Activated CD4-positive, CD25-positive, alpha-beta regulatory T cell (primary cell): ENCODE measurements at regions not wholly inside any gene's neighbourhood (a gene's known extent, or its start where the extent isn't known, plus 50 kb on each side); places are given as distances from the start of the nearest gene placed in this dataset.
"Not testable (repeated sequence)": the region's sequence is repeated elsewhere in the genome, so short reads cannot be mapped to it uniquely, and the experiment has no call there.

Experiments used
- DNase-seq, 4 experiments: peaks; one replicate each; lab custom pipeline; 2025; lab: John Stamatoyannopoulos, UW

DNA sequence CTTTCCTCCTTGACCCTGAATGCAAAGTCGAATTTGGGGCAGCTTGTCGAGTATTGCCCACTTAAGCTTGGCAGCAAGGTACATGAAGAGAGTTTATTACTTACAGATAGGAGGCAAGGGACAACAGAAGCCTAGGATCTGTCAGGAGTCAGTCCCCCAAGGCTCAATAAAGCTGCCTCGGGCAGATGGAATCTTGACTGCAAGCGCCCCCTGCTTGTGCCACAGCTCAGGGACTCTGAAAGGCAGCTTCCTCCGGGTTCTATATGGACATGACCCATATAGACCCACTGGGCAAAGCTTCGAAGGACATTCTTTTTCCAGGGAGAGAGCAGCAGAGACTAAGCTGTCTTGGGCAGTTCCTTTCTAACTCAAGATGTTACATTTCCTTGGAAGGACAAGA, 971.5 kb downstream of the EFNA5 start:
- DNase-seq = no peak

DNA sequence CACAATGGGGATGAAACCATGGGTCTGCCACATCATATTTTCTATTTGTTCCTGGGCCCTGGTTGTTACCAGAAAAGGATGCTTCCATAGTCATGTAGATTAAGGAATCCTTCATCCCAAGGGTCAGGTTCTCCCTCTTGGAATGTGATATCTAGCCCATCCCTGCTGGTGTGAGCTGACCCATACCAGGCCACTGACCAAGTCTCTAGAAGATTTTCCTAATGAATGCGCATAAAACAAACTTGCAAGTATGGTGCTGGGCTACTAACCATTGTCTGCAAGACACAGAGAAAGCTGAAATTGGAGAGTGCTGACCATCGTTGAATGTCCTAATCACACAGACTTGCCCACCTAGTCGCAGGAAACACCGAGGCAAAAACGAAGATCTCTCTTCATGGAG, 972.6 kb downstream of the EFNA5 start:
- no peak for DNase-seq

DNA sequence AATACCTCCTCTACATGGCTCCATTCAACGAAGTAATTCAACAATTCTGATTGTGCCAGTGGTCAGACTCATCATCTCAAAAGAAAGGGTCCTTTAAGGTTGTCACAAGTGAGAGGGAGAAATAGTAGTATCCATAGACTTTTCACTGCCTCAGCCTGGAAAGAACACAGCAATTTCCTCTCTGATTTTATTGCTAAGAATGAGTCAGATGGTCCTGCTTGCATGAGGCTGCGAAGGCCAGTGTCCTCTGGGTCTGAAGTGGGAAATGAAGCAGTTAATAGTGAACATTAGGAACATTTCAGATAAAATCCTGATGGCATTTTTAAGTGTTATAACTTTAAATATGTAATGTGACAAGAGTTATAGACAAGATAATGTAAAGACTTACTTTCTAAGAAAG, 979.0 kb downstream of the EFNA5 start:
- DNase-seq = no peak

DNA sequence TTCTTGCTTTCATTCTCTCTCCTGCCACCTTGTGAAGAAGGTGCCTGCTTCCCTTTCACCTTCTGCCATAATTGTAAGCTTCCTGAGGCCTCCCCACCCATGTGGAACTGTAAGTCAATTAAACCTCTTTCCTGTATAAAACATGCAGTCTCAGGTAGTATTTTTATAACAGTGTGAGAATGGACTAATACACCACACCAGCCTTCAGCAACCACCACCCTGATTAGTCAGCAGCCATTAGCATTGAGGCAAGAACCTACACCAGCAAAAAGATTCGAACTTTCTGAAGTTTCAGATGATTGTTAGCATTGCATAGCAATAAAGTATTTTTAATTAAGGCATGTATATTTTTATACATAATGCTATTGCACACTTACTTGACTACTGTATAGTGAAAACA, 980.2 kb downstream of the EFNA5 start:
- DNase-seq = no peak

DNA sequence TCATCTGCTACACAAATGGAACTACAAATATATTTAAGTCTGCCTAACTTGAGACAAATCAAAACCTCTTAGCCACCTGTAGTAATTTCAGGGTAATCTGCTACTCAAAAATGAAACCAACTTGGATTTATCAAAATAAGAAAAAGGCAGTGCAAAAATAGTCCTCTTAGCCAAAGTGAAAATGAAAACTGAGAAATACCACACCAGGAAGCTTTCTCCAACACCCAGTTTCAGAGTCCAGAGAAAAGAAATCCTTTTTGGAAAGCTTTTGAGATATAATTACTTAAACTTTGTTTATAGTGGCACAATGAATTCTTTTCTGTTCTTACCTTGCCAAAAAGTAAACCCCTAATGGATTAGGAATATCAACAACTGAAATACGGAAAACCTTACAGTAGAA, 990.4 kb downstream of the EFNA5 start:
- no peak for DNase-seq

DNA sequence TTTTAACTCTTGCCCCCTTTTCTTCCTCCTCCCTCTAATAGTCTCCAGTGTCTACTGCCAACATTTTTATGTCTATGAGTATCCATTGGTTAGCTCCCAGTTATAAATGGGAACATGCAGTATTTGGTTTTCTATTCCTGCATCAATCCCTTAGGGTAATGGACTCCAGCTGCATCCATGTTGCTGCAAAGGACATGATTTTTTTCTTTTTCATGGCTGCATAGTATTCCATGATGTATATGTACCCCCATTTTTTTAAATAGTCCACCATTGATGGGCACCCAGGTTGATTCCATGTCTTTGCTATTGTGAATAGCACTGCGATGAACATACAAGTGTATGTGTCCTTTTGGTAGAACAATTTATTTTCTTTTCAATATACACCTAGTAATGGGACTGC, 993.7 kb downstream of the EFNA5 start:
- no peak for DNase-seq

DNA sequence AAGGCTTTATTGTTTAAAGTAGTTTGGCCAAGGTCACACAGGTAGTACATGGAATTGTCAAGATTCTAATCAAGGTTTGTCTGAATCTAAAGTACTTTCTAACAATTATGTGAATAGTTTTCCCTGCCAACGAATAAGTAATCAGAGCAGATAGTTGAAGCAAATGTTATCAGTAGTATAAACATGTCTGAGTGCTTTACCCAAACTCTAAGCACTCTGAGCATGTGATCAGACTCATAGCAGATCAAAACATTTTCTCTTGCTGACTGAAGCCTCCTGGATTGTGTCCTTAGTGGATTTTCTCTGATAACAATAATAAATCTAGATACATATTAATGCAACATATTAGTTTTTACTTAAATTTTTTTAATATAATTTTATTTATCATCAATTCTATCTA, 995.0 kb downstream of the EFNA5 start:
- no peak for DNase-seq

DNA sequence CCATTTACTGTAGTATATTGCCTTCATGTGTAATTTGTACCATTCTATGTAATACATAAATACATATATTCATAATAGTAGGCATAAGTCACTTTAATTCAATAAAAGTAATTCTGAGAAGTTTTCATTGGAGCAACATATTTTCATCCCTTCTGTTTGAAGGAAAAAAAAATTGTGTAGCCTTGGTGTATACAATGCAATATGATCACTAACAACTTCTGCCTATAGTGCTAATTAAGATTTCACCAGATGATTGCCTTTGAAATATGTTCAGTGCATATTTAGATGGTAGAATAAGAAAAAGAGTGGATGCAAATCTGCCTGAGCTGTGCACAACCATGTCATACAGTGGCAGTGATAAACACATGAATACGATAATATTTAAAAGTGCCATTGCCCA, 996.8 kb downstream of the EFNA5 start:
- no peak for DNase-seq

DNA sequence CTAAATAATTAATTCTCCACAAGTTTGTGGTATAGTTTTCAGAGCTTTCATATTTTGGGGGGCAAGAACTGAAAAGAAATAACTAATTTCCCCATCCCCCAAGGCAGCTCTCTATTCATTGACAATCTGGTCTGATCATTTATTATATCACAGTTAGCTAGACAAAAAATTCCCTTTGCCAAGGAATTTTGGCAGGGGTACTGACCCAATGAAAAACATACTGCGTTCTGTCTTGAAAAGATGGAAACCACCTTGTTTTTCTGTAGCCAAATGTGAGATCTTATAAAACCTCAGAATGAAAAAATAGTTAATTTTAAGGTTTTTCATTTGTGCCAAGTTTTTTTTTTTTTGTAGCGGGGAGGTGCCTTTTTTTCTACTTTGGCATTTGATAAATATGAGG, 1008.9 kb downstream of the EFNA5 start:
- DNase-seq = no peak

DNA sequence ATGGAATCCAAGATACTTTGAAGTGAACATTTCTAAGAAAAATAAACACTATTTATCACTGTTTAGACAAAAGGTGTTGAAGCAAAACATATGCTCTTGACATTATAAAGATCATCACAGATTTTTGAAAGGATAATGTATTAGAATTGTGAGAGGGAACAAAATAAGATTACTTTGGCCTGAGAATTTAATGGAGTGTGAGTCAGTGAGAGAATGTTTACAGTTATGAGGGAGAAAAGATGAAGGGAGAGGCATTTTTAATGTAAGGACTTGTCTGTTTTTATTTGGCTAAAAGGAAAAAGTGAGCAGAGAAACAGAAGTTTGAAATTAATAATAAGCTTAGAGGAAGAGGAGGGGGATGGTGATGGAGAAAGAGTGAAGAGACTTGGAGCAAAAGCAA, 1010.1 kb downstream of the EFNA5 start:
- no peak for DNase-seq

DNA sequence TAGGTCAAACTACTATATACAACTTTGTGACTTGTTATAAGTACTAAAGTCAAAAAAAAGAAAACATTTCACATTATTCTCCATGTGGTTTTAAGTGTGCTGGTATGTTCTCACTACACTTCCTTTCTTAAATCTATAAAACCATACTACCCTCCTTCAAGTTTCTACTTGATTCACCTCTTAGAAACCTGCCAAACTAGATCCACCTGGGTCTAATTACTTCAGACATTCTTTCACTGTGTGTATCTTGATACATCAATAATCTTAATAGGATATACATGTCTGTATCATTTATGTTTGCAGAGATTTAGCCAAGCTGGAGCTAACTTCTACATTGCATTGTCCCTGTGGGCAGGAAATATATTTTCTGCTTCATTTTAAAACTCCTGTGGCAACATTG, 1012.6 kb downstream of the EFNA5 start:
- DNase-seq = no peak

DNA sequence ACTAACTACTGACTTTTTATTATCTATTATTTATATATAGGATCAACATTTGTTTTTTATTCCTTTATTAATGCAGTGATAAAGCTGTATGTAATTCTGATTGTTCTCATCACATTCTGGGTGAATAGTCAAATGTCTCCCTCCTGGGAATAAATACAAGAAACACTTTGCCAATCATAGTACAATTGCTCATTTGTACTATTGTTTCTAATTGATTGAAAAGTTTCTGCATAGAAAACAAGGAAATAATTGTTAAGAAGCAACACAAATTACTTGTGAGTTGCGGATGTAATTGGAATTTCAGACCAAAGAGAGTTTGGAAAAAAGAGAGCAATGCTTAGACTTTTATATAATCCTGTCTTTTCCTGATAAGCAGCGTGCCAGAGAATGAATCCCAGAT, 1013.9 kb downstream of the EFNA5 start:
- no peak for DNase-seq

DNA sequence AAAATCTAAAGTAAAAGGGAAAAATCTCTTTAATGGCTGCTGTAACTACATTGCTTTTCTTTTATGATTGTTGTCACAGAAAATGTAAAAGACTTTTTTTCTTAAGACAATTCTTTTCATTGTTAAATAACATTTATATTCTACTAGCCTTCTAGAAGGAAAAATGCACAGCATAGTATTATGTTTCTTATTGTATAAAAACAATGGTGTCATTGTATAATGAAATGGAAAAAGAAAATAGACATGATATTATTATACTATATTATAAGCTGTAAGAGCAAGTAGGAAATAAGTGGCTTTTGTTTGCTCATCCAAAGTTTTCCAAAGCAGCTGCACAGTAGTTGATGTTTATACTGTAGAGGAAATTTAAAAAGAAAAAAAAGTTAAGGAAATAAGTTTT, 1021.7 kb downstream of the EFNA5 start:
- no peak for DNase-seq

DNA sequence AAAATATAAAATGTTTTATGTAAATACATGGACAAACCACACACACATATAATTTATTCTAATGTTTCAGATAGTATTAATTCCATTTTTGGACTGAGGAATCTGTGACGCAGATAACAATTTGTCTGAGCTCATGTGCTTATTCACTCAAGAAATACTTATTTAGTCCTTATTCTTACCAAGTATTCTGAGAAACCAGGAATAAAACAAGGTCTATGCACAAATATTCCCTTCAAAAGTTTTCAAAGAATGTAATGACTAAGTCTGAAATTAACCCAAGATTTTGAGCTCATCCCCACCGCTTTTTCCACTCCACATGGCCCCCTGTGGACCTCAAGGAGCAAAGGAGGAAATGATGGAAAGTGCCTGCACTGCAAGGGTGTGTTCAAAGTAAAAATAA, 1022.3 kb downstream of the EFNA5 start:
- no peak for DNase-seq

DNA sequence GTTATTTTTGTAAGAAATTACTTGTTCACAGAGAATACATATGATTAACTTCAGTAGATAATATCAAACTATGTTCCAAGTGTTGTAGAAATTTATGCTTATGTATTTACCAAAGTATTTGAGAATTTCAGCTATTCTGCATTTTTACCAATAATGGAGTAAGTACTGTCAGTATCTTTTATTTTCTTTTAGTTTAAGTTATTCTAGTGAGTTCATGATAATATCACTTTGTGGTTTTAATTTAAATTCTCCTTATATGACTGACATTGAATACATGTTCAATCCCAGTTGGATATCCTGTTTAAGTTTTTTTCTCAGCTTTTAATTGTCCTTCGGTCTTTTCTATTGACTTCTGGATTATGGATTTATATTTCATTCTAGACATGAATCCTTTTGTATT, 1024.6 kb downstream of the EFNA5 start:
- DNase-seq = no peak

DNA sequence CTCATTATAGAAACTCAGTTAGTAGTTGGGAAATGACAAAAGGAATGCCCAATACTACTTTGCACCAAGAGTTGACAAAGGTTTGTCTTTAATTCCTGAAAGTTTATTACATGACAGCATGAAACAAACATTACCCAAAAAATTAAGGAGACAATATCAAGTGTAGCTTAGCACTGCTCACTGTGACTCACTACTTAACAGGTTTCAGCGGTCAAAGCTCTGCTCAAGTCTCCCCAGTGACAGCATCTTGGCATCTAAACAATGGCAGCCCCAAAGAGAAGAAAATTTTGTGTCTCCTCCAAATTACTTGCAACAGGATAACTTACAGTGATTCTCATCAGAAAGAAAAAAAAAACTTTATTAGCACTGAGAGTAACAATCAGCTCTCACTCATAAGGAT, 1030.2 kb downstream of the EFNA5 start:
- no peak for DNase-seq

DNA sequence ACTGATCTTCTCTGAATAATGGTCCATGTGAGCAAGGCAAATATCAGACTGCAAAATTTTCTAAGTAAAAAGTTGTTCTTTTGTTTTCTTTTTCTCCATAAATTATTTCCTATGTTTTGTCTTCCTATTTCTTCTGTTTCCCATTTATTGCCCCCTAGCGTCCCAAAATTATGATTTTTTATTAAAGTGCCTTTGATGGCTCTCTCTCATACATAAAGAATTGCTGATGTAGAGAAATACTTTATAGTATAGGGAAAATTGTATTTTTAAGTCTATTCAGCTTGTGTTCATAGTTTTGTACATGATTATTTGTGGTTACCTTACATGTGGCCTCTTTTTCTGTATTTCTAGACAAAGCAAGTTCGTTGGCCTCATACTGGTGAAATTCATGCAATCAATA, 1031.2 kb downstream of the EFNA5 start:
- DNase-seq = no peak

DNA sequence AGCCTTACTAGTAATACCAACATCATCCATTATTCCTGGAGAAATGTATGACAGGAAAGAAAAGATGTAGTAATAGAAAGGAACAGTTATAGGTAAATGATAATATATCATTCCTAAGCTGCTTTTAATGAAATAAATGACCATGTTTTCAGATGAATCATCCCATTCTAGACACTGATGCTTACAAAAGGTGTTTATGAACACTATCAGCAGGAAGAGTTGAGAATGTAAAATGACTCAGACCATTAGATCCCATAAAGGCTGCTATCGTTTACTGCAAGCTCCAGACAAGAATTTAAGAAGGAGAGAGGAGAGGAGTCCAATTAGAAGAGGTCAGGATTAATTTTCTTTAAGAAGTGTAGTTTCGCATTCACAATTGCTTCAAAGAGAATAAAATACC, 1033.5 kb downstream of the EFNA5 start:
- no peak for DNase-seq

DNA sequence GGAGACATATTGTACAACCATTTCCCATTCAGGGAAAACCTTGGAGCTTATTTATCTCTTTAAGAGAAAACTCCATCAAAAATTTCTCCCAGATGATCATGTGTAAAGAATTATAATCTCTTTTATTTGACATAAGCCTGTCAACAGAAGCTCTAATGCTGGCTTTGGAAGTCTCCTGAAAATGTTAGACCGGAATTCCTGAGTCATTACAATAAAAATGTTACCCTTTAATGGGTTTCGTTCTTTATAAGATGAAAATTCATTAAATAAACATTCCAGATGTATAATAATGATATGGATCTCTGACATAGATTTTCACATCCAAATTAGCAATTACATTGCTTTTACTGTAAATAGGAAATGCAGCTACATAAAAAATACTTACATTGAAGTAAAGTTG, 1036.4 kb downstream of the EFNA5 start:
- DNase-seq = no peak

DNA sequence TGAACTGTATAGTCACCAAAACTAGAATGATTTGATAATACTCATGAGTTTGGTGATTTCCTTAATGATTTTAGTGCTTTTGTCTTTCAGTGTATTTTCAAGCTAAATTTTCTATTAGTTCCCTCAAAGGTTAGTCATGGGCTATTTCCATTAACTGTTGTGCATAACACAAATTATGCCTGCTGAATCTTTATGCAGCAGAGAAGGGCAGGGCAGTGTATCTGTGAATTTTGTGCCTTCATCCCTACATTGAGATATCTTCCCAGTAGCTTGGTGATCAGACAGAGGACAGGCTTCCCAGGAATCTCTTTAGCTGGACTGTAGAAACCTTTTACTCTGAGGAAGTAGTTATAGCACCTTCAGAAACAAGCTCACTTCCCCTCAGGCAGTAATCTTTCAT, 1036.9 kb downstream of the EFNA5 start:
- no peak for DNase-seq

DNA sequence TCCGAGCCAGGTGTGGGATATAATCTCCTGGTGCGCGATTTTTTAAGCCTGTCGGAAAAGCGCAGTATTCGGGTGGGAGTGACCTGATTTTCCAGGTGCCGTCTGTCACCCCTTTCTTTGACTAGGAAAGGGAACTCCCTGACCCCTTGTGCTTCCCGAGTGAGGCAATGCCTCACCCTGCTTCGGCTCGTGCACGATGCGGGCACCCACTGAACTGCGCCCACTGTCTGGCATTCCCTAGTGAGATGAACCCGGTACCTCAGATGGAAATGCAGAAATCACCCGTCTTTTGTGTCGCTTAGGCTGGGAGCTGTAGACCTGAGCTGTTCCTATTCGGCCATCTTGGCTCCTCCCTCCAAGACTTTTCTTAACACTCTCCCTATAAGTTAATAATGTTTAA, 1042.3 kb downstream of the EFNA5 start:
- not testable (repeated sequence) for DNase-seq

DNA sequence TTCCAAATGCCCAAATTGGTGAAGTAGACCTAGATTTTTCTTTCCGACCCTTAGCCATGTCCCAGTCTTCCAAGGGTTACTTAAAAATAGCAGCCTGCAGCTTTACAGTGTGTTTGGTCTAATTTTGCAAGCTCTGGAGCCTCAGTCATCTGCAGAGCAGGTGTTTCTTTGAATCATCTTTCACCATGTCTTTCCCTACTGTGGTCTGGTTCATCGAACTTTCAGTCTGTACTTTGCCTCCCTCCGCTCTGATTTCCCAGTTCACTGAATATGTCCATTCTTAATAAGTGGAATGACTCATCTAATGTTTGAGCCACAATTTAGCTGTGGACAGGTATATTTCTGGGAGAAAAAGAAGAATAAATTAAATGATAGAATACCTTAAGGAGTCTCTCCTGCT, 1060.7 kb downstream of the EFNA5 start:
- no peak for DNase-seq

DNA sequence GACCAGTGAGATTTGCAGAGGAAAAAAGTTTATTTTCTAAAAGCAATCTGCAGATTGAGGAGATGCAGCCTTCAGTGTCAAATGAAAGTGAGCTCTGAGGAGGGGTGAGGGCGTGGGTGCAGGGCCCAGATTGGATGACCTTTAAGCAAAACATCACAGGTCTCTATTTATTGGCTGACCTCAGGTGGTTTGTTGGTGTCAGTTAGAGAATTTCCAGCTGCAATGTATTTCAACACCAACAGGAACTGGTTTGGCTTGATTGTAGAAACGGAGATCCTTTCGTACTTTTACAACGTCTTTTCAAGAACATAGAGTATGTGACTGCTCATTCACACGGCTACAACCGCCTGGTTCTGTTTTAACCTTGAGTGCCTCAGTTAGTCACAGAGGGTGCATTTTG, 1069.1 kb downstream of the EFNA5 start:
- no peak for DNase-seq

DNA sequence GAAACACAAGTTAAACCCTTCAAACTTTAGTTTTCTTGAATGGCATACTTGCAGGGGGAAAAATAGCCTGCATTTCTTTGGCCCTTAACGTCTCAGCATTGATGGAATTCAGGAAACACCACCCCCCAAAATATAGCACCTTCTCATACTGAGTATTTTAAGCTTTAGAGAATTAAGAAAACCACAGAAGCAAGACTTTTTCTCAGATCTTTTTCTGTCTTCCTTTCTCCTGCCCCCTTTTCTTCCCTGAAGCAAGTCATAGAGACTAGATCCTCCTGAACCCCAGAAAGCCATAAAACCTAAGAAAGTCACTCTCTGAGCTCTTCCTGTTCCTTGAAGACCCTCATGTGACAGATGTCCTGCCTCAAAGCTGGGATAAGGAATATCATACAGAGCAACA, 1069.9 kb downstream of the EFNA5 start:
- DNase-seq = no peak

DNA sequence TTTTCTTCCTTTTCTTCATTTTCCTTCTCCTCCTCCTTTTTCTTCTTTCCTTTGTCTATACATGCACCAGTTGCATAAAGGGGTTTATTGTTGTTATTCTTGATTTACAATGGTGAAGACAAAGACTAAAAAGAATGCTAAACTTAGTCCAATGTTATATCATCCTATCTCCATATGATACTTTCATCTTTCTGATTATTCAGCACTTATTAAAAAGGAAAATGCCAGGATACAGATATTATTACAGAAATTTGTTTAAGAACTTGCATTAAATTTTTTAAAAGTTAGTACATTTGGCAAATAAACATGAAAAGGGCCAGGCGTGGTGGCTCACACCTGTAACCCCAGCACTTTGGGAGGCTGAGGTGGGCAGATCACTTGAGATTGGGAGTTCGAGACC, 1074.9 kb downstream of the EFNA5 start:
- no peak for DNase-seq
